ENCODE measurements at regions not wholly inside any gene's neighbourhood (a gene's known extent, or its start where the extent isn't known, plus 50 kb on each side); places are given as distances from the start of the nearest gene placed in this dataset.

DNA sequence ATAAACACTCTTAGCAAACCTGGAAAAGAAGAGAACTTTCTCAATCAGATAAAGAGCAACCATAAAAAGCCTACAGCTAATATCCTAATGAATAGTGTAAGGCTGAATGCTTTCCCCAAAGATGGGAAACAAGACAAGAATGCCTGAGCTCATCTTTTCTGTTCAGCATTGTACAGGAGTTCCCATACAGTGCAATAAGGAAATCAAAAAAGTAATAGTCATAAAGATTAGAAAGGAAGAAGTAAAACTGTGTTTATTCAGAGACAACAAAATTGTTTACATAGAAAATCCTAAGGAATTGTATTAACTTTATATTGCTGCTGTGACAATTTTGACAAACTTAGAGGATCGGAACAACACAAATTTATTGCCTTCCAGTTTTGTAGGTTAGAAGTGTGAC, 330.7 kb upstream of the SLC24A2 start:
- dilution Hi-C loops (cut with MboI; ENCODE audit: extremely low pct_ligation_motif_present, low sequenced_read_pairs): no loop called here
- ChIA-PET POLR2A (no interaction called here), CTCF (no interaction called here)
- H3K9me3 ChIP-seq (replicated peaks; ENCODE audit: control insufficient read depth, insufficient read depth, low read length): no peaks in the 10 kb centered on the region
- TF ChIP-seq JUN (IDR thresholded peaks at IDR 0.05; ENCODE audit: borderline replicate concordance, insufficient read depth, insufficient read length, low read depth) (no peak), POLR2A (IDR thresholded peaks at IDR 0.05; ENCODE audit: low read depth, low read length) (no peak), EZH2 (IDR thresholded peaks at IDR 0.05; ENCODE audit: borderline replicate concordance, low read depth, low read length, severe bottlenecking) (no peak), POLR2AphosphoS5 (IDR thresholded peaks at IDR 0.05; ENCODE audit: insufficient read depth, low read depth, low read length) (no peak), GATA2 (IDR thresholded peaks at IDR 0.05; ENCODE audit: insufficient read depth, insufficient read length, low read depth, low read length) (no peak), MYC (IDR thresholded peaks at IDR 0.05; ENCODE audit: low read depth, low read length) (no peak), FOS (IDR thresholded peaks at IDR 0.05; ENCODE audit: borderline replicate concordance, insufficient read depth, low read length) (no peak)
- TF ChIP-seq, protein P1, sequence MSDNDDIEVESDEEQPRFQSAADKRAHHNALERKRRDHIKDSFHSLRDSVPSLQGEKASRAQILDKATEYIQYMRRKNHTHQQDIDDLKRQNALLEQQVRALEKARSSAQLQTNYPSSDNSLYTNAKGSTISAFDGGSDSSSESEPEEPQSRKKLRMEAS (IDR thresholded peaks at IDR 0.05; ENCODE audit: insufficient read depth, insufficient read length): no peak
- TF ChIP-seq, protein P2, sequence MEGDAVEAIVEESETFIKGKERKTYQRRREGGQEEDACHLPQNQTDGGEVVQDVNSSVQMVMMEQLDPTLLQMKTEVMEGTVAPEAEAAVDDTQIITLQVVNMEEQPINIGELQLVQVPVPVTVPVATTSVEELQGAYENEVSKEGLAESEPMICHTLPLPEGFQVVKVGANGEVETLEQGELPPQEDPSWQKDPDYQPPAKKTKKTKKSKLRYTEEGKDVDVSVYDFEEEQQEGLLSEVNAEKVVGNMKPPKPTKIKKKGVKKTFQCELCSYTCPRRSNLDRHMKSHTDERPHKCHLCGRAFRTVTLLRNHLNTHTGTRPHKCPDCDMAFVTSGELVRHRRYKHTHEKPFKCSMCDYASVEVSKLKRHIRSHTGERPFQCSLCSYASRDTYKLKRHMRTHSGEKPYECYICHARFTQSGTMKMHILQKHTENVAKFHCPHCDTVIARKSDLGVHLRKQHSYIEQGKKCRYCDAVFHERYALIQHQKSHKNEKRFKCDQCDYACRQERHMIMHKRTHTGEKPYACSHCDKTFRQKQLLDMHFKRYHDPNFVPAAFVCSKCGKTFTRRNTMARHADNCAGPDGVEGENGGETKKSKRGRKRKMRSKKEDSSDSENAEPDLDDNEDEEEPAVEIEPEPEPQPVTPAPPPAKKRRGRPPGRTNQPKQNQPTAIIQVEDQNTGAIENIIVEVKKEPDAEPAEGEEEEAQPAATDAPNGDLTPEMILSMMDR (IDR thresholded peaks at IDR 0.05; ENCODE audit: extremely low read depth in 1 of 2, insufficient read depth in 1 of 2, low read depth in 1 of 2, low read length in 2 of 2): no peak
- H2AFZ ChIP-seq (ENCODE audit: low read depth, low read length): no peak overlapping the region
- no peak overlapping the region for H3K27ac ChIP-seq (ENCODE audit: insufficient read depth, low read depth, low read length)
- H3K4me2 ChIP-seq (ENCODE audit: insufficient read depth, low read length): no peak overlapping the region
- H3K79me2 ChIP-seq (ENCODE audit: control insufficient read depth, insufficient read depth, low read length): no peaks in the 10 kb centered on the region
- H3K4me1 ChIP-seq (ENCODE audit: control insufficient read depth, extremely low read depth, insufficient read depth, low read length): no peaks in the 10 kb centered on the region
- no peaks in the 10 kb centered on the region for H4K20me1 ChIP-seq (replicated peaks; ENCODE audit: control insufficient read depth, extremely low read depth, insufficient read depth, low read length)
- peaks cover 0 to 3% of the 10 kb centered on the region in 2 experiments for H3K27me3 ChIP-seq (ENCODE audit: control insufficient read depth in 2 of 2, insufficient read depth in 2 of 2, low read length in 2 of 2)
- H3K9me1 ChIP-seq (replicated peaks; ENCODE audit: control insufficient read depth, extremely low read depth, insufficient read depth, low read length): no peaks in the 10 kb centered on the region
- H3K9ac ChIP-seq (replicated peaks; ENCODE audit: extremely low read depth, insufficient read depth, low read length): no peak overlapping the region
- BruUV-seq (replicated peaks): no TSS peak
- no peaks in the 10 kb centered on the region for H3K36me3 ChIP-seq (ENCODE audit: control insufficient read depth in 2 of 2, extremely low read depth in 1 of 2, insufficient read depth in 2 of 2, low read length in 2 of 2)
- no peak for DNase-seq (ENCODE audit: low read depth, low spot score)
- intact Hi-C loops (cut with micrococcal nuclease): no loop called here
- FAIRE-seq: no peak
- H3K4me3 ChIP-seq (replicated peaks in 1 of 3; ENCODE audit: insufficient read depth in 1 of 3, low read depth in 1 of 3, low read length in 3 of 3): no peak overlapping the region

Measured in endothelial cell of umbilical vein (primary cell).